ENCODE measurements at regions not wholly inside any gene's neighbourhood (a gene's known extent, or its start where the extent isn't known, plus 50 kb on each side); places are given as distances from the start of the nearest gene placed in this dataset.

GRCh38 chrX:13515211-13515930 lies 54.0 kb upstream of the EGFL6 start:
- no peak for TF ChIP-seq CTCF (IDR thresholded peaks at IDR 0.05)
- no peak for TF ChIP-seq POLR2A (IDR thresholded peaks at IDR 0.05)

Measured in adrenal gland (tissue), 5 donors.